Central memory CD8-positive, alpha-beta T cell (primary cell): ENCODE measurements at regions not wholly inside any gene's neighbourhood (a gene's known extent, or its start where the extent isn't known, plus 50 kb on each side); places are given as distances from the start of the nearest gene placed in this dataset.

Experiments used
- ATAC-seq: fragments of 150-1000 bp; cut with Tn5 transposase; replicated peaks from 2 replicates; pipeline ENCODE4 v1.10.0; 2022; ENCODE audit warnings: mild to moderate bottlenecking, moderate FRiP score, moderate number of reproducible peaks; ENCODE audit not compliant: poor library complexity, severe bottlenecking; ENCODE audit errors: extremely low read depth
- DNase-seq, 2 donors: peaks; one replicate each; pipeline ENCODE4 v3.0.0; 2021; ENCODE audit warnings: low spot score in 2 of 2
- H3K27ac Mint-ChIP-seq: one replicate; pipeline ENCODE4 v1.8.0; 2022; ENCODE audit warnings: low read depth, mild to moderate bottlenecking, moderate library complexity, mixed read lengths
- H3K27me3 Mint-ChIP-seq: one replicate; pipeline ENCODE4 v1.8.0; 2022; ENCODE audit warnings: mixed read lengths
- H3K36me3 Mint-ChIP-seq: one replicate; pipeline ENCODE4 v1.8.0; 2022; ENCODE audit warnings: mild to moderate bottlenecking, moderate library complexity, mixed read lengths; ENCODE audit not compliant: insufficient read depth
- H3K4me1 Mint-ChIP-seq: one replicate; pipeline ENCODE4 v1.8.0; 2022; ENCODE audit warnings: mixed read lengths
- H3K4me3 Mint-ChIP-seq: one replicate; pipeline ENCODE4 v1.8.0; 2022; ENCODE audit warnings: mild to moderate bottlenecking, moderate library complexity, mixed read lengths
- H3K9me3 Mint-ChIP-seq: one replicate; pipeline ENCODE4 v1.8.0; 2022; ENCODE audit warnings: mixed read lengths

DNA sequence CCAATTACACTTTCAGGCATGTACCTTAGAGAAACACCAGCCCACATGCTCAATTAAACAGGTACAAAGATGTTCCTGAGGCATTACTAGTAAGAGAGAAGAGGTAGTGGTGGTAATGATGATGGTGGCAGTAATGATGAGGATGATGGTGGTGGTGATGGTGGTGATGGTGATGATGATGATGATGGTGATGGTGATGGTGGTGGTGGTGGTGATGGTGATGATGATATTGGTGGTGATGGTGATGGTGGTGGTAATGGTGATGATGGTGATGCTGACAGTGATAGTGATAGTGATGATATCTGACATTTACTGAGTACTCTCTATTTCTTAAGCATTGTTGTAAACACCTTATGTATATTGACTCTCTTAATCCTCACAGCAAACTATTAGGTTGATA lies 318.4 kb downstream of the NSG2 start:
- Mint-ChIP-seq H3K27me3 (no peaks in the 10 kb centered on the region), H3K27ac (no peak overlapping the region), H3K36me3 (peaks cover 2% of the 10 kb centered on the region), H3K9me3 (peaks cover 7% of the 10 kb centered on the region), H3K4me3 (no peak overlapping the region), H3K4me1 (no peaks in the 10 kb centered on the region)
- DNase-seq (no peak), ATAC-seq (no peak)

DNA sequence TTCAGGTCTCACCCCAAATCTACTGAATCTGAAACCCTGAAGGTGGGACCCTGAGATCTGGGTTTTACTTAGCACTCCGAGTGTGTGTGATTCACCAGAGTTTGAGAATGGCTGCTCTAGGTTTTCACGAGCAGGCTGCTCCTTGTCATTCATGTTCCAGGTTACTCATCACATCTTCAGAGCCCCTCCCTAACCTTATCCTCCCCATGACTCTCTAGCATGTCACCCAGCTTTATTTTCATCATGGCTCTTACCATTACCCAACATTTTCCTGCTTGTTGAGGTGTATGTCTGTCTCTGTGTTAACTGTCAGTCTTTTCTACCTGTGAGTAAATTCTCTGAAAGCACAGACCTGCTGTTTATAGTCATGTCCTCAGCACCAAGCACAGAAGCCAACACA lies 319.2 kb downstream of the NSG2 start:
- ATAC-seq (no peak), DNase-seq (no peak)
- Mint-ChIP-seq H3K27me3 (no peaks in the 10 kb centered on the region), H3K4me1 (no peaks in the 10 kb centered on the region), H3K27ac (no peak overlapping the region), H3K4me3 (no peak overlapping the region), H3K9me3 (peaks cover 7% of the 10 kb centered on the region), H3K36me3 (no peaks in the 10 kb centered on the region)

DNA sequence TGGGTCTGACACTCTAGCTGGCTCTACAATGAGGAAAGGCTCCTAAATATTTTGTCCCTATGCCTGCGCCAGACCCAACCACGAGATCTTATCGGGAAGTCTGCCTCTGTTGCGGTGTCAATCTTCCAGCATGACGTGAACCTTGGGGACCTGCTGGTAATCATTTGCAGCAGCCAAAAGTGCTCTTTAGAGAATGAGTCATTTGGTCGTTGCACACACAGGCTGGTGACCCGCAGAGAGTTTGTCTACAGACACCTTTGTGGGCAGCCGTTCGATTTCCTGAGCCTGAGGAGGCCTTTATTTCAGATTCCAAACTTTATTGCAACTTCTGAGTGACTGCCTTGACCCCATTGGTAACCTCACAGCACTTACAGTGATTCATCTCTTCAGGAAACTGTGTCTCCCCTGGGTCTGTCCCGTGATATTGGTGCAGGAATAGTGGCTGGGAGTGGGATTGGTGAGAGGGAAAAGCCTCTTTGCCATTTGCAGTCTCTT lies 326.1 kb downstream of the NSG2 start:
- no peaks in the 10 kb centered on the region for H3K27me3 Mint-ChIP-seq
- H3K4me3 Mint-ChIP-seq, result no peak overlapping the region
- H3K27ac Mint-ChIP-seq, result no peak overlapping the region
- peaks cover 12% of the 10 kb centered on the region for H3K9me3 Mint-ChIP-seq
- H3K4me1 Mint-ChIP-seq, result no peaks in the 10 kb centered on the region
- no peak for ATAC-seq
- no peaks in the 10 kb centered on the region for H3K36me3 Mint-ChIP-seq
- no peak for DNase-seq

DNA sequence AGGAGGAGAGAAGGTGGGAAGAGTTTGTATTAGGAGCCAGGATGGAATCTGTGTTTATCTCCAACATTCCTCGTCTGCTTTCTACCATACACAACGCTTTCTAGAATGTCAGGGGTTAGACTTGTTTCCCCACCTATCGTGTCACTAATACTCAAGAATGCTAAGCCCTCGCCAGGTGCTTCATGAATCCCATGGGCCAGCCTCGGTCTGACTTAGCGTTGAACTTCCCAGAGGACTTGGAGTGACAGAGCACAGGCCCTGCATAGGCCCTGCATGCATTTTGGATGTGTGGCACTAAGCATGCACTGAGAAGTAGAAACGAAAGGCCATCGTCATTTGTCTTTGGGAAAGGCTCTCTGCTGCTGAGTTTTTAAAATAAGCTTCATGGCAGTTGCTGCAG lies 328.7 kb downstream of the NSG2 start:
- H3K27me3 Mint-ChIP-seq, result no peaks in the 10 kb centered on the region
- DNase-seq (no peak), ATAC-seq (no peak)
- no peak overlapping the region for H3K4me3 Mint-ChIP-seq
- H3K4me1 Mint-ChIP-seq, result no peaks in the 10 kb centered on the region
- H3K27ac Mint-ChIP-seq, result no peak overlapping the region
- H3K9me3 Mint-ChIP-seq, result peaks cover 12% of the 10 kb centered on the region
- H3K36me3 Mint-ChIP-seq, result no peaks in the 10 kb centered on the region

DNA sequence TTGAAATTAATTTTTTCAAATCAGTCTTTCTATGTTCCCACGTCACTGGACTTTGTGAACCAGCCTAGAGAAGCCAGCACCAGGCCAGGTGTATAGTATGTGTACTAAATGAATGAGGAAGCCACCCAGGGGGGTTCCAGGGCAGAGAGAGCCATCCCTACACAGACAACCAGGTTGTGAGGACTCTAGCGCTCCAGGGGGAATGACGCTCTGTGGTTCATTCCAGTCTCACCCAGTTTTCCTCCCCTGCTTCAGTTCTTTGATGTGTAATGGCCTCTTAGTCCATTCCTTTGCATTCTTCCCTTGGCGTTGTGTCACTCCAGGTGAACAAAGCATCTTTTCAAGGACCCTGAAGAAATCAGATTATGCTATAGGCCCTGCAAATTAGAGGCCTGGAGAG lies 330.6 kb downstream of the NSG2 start:
- ATAC-seq, result no peak
- Mint-ChIP-seq H3K4me3 (no peak overlapping the region), H3K36me3 (no peaks in the 10 kb centered on the region), H3K9me3 (peaks cover 12% of the 10 kb centered on the region), H3K4me1 (no peaks in the 10 kb centered on the region), H3K27me3 (no peaks in the 10 kb centered on the region), H3K27ac (no peak overlapping the region)
- DNase-seq, result no peak

DNA sequence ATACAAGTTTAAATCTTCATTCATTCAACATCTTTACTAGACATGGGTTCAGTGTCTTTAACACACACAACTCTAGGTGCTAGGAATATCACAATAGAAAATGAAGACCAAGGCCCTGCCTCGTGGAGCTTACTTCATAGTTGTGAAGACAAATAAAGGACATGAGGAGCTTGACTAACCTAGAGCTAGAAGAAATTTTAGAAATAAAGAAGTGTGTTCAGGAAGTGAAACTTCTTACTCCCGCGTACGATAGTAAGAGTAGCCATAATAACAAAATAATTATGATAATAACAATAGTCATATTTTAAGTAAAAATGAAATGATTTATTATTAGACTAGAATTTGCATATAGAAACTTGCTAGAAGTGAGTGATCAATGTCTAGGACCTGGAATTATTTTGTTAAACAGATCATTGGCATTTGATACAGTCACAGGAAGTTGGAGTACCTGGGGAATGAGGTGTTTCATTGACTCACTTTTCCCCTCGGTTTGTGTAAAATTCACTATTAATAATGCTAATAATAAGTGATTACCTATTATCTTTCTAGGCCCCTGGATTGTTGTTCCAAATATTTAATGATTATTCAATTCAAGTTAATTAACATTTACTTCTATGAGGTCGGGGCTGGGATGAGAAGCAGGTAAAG lies 331.3 kb downstream of the NSG2 start:
- H3K27me3 Mint-ChIP-seq, result no peaks in the 10 kb centered on the region
- H3K9me3 Mint-ChIP-seq, result peaks cover 12% of the 10 kb centered on the region
- no peaks in the 10 kb centered on the region for H3K4me1 Mint-ChIP-seq
- H3K4me3 Mint-ChIP-seq, result no peak overlapping the region
- no peak overlapping the region for H3K27ac Mint-ChIP-seq
- no peak for ATAC-seq
- no peaks in the 10 kb centered on the region for H3K36me3 Mint-ChIP-seq
- no peak for DNase-seq

DNA sequence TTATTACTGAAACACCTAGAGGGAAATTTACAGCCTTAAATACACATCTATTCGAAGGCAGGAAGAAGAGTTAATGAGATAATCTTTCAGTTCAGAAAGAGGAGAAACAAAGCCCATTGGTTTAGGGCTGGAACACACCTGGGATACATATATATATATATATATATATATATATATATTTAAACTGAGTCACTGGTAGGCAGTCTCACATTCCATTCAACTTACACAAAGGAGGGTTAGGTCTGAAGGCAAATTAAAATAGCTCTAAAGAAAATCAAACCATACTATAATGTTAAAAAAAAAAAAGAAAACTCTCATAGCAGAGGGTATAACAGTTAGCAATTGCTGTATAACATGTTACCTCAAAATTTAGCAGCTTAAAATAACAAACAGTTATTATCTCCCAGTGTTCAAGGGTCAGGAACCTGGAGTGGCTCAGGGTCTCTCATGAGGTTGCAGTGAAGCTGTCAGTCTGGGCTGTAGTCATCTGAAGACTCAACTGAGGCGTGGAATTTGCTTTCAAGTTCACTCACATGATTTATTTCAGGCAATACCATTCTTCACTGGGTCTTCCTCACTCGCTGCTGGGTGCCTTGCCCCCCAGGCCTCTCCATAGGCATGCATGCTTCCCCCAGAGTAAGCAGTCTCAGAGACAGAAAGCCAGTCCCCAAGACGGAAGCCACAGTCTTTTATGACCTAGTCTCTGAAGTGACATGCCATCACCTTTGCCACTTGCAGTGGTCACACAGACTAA lies 332.8 kb downstream of the NSG2 start:
- Mint-ChIP-seq H3K9me3 (peaks cover 8% of the 10 kb centered on the region), H3K27ac (no peak overlapping the region), H3K4me3 (no peak overlapping the region), H3K36me3 (no peaks in the 10 kb centered on the region), H3K27me3 (no peaks in the 10 kb centered on the region), H3K4me1 (no peaks in the 10 kb centered on the region)
- ATAC-seq (no peak), DNase-seq (no peak)

DNA sequence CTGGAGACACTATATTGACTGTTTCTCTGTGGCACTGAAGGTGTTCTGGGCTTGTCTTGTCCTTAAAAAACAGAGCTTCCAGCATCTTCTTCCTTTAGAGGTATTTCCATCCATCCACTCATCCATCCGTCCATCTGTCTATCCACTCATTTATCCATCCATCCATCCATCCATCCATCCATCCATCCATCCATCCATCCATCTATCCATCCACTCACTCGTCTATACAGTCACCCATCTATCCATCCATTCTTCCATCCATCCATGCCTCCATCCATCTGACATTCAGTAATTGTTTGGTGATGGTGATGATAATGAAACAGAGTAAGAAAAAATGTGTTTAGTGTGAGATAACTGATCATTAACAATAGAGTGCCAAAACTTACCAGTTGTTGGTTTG lies 334.8 kb downstream of the NSG2 start:
- Mint-ChIP-seq H3K27me3 (no peaks in the 10 kb centered on the region), H3K27ac (no peak overlapping the region), H3K4me3 (no peak overlapping the region), H3K9me3 (no peaks in the 10 kb centered on the region), H3K4me1 (no peaks in the 10 kb centered on the region), H3K36me3 (no peaks in the 10 kb centered on the region)
- DNase-seq (no peak), ATAC-seq (no peak)

DNA sequence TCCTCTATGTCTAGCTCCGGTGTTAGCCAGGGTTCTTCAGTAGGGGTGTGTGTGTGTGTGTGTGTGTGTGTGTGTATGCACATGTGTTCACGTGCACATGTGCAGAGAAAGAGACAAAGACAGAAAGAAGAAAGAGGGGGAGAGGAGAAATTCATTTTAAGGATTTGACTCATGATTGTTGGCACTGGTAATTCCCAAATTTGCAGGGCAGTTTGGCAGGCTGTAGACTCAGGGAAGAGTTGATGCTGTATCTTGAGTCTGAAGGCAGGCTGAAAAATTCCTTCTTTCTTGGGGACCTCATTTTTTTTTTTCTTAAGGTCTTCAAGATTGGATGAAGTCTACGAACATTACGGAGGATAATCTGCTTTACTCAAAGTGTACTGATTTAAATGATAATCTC lies 335.7 kb downstream of the NSG2 start:
- no peaks in the 10 kb centered on the region for H3K9me3 Mint-ChIP-seq
- H3K4me1 Mint-ChIP-seq, result no peaks in the 10 kb centered on the region
- H3K27me3 Mint-ChIP-seq, result no peaks in the 10 kb centered on the region
- H3K36me3 Mint-ChIP-seq, result no peaks in the 10 kb centered on the region
- H3K4me3 Mint-ChIP-seq, result no peak overlapping the region
- DNase-seq, result no peak
- H3K27ac Mint-ChIP-seq, result no peak overlapping the region
- ATAC-seq, result no peak

DNA sequence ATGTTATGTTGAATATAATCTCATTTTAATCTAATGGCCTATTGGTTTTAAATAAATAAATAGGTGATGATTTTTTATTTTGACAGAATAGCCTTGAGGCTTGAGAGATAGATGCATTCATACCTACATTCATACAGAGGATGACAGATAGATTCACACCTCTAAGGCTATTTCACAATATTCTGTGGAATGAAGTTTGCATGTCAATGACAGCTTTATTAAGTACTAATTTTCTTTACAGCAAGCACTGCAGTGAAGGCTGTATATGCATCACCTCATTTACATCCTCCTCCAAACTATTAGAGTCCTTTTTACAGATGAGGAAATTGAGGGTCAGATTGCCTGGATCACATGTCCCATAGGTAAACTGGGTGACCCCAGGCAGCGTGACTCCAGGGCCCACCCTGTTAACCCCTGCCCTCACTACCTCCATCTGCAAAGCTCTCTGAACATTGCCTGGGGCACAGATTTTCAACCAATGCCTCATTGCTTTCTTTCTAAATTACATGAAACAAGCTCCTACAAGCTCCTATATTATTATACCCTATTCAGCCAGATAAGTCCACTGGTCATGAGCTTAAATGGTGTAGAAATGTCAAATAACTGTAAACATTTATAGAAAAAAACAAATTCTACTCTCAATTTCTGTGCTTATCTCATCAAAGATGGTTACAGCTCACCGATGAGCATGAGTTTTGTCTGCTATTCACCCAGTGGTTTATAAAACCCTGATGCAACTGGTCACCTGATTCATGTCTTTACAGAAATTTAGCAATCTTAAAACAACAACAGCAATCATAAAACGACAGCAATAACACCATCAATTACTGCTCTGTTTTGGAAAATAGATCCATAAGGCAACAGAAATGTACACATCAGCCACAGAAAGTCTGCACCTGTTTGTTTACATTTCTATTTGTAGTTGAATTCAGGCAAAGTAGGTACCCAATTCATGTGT lies 338.0 kb downstream of the NSG2 start:
- DNase-seq (no peak), ATAC-seq (no peak)
- Mint-ChIP-seq H3K27ac (no peak overlapping the region), H3K4me3 (no peak overlapping the region), H3K27me3 (no peaks in the 10 kb centered on the region), H3K9me3 (no peaks in the 10 kb centered on the region), H3K4me1 (no peaks in the 10 kb centered on the region), H3K36me3 (no peaks in the 10 kb centered on the region)

DNA sequence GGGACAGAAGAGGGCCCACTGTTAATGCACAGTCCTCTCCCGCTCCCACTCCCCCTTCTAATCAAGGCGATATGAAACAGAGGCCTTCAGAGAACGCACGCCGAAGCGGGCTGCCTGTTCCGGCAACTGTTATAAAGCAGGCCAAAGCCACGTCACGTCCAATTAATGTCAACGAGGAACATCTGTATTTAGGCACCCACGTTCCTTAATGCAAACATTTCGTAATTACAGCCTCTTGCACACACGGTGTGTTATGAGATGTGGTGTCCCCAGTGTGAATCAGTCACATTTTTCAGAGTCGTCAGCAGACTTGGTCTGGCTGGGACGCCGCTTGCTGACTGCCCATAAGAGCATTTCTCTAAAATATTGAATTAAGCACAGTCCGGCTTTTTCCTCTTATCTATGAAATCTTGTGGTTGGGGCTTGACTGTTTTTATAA lies 339.0 kb downstream of the NSG2 start:
- no peak overlapping the region for H3K4me3 Mint-ChIP-seq
- H3K27me3 Mint-ChIP-seq, result no peaks in the 10 kb centered on the region
- H3K36me3 Mint-ChIP-seq, result no peaks in the 10 kb centered on the region
- no peaks in the 10 kb centered on the region for H3K4me1 Mint-ChIP-seq
- ATAC-seq (no peak), DNase-seq (no peak)
- no peak overlapping the region for H3K27ac Mint-ChIP-seq
- no peaks in the 10 kb centered on the region for H3K9me3 Mint-ChIP-seq

DNA sequence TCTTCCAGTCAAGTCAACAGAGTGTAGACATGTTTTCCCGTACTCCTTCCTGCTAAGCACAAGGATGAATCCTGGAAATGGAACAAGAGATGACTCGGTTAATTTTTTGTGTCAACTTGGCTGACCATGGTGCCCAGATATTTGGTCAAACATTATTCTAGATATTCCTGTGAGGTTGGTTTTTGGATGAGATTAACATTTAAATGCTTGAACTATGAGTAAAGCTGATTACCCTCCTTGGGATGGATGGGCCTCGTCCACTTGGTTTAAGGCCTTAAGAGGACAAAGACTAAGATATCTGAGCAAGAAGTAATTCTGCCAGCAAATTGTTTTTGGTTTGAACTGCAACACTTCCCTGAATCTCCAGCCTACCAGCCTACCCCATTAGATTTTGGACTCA lies 338.1 kb upstream of the MSX2 start:
- no peaks in the 10 kb centered on the region for H3K36me3 Mint-ChIP-seq
- H3K4me1 Mint-ChIP-seq, result no peaks in the 10 kb centered on the region
- no peak for DNase-seq
- H3K4me3 Mint-ChIP-seq, result no peak overlapping the region
- H3K9me3 Mint-ChIP-seq, result no peaks in the 10 kb centered on the region
- H3K27me3 Mint-ChIP-seq, result no peaks in the 10 kb centered on the region
- no peak overlapping the region for H3K27ac Mint-ChIP-seq
- ATAC-seq, result no peak
